H9 (cell line): ENCODE measurements at regions not wholly inside any gene's neighbourhood (a gene's known extent, or its start where the extent isn't known, plus 50 kb on each side); places are given as distances from the start of the nearest gene placed in this dataset.

Source experiments
- DNase-seq: peaks from one replicate; pipeline ENCODE4 v3.0.0-alpha.2; 2017
- H2AFZ ChIP-seq: one replicate; pipeline ENCODE4 v1.6.1; 2013; ENCODE audit warnings: mild to moderate bottlenecking, low read length, control low read depth, moderate library complexity
- H2AK5ac ChIP-seq: 2 replicates; pipeline ENCODE4 v1.6.1; 2013; ENCODE audit warnings: low read length, control low read depth, mixed read lengths; ENCODE audit not compliant: insufficient read length
- H2BK120ac ChIP-seq: one replicate; pipeline ENCODE4 v1.6.1; 2013; ENCODE audit warnings: low read depth, mild to moderate bottlenecking, low read length, control low read depth, inconsistent platforms; ENCODE audit not compliant: poor library complexity, severe bottlenecking
- H2BK12ac ChIP-seq: 2 replicates; pipeline ENCODE4 v1.6.1; 2013; ENCODE audit warnings: low read length, control low read depth, mixed read lengths, low read depth; ENCODE audit not compliant: insufficient read length
- H2BK15ac ChIP-seq: 2 replicates; pipeline ENCODE4 v1.6.1; 2013; ENCODE audit warnings: low read depth, low read length, control low read depth
- H2BK20ac ChIP-seq: one replicate; pipeline ENCODE4 v1.6.1; 2013; ENCODE audit warnings: low read depth, mild to moderate bottlenecking, low read length, control low read depth, inconsistent platforms; ENCODE audit not compliant: poor library complexity, severe bottlenecking
- H2BK5ac ChIP-seq: 2 replicates; pipeline ENCODE4 v1.6.1; 2013; ENCODE audit warnings: low read length, control low read depth, mixed read lengths; ENCODE audit not compliant: insufficient read length
- H3K14ac ChIP-seq: 2 replicates; pipeline ENCODE4 v1.6.1; 2013; ENCODE audit warnings: low read length, control low read depth; ENCODE audit not compliant: insufficient read depth
- H3K18ac ChIP-seq: 2 replicates; pipeline ENCODE4 v1.6.1; 2013; ENCODE audit warnings: low read depth, mild to moderate bottlenecking, mixed read lengths, low read length, control low read depth; ENCODE audit not compliant: insufficient read length
- H3K23ac ChIP-seq: 2 replicates; pipeline ENCODE4 v1.6.1; 2013; ENCODE audit warnings: low read length, control low read depth, mixed read lengths, low read depth; ENCODE audit not compliant: insufficient read length
- H3K23me2 ChIP-seq: 2 replicates; pipeline ENCODE4 v1.6.1; 2013; ENCODE audit warnings: low read depth, mild to moderate bottlenecking, mixed read lengths, low read length, control low read depth; ENCODE audit not compliant: insufficient read length, poor library complexity, severe bottlenecking
- H3K27ac ChIP-seq: 2 replicates; pipeline ENCODE4 v1.5.1; 2013; ENCODE audit warnings: low read length, control low read depth, mixed read lengths, low read depth; ENCODE audit not compliant: insufficient read length
- H3K27me3 ChIP-seq: 2 replicates; pipeline ENCODE4 v1.6.1; 2013; ENCODE audit warnings: low read length, control low read depth, inconsistent platforms; ENCODE audit not compliant: insufficient read depth
- H3K4ac ChIP-seq: 2 replicates; pipeline ENCODE4 v1.6.1; 2013; ENCODE audit warnings: low read depth, mild to moderate bottlenecking, control low read depth, inconsistent platforms, low read length, moderate library complexity
- H3K4me1 ChIP-seq: 2 replicates; pipeline ENCODE4 v1.6.1; 2013; ENCODE audit warnings: low read length, control low read depth, inconsistent platforms; ENCODE audit not compliant: insufficient read depth
- H3K4me2 ChIP-seq: 2 replicates; pipeline ENCODE4 v1.6.1; 2013; ENCODE audit warnings: low read length, control low read depth, mixed read lengths; ENCODE audit not compliant: insufficient read length, insufficient read depth
- H3K56ac ChIP-seq: 2 replicates; pipeline ENCODE4 v1.6.1; 2013; ENCODE audit warnings: low read depth, mild to moderate bottlenecking, mixed read lengths, low read length, control low read depth; ENCODE audit not compliant: insufficient read length
- H3K79me1 ChIP-seq: 2 replicates; pipeline ENCODE4 v1.6.1; 2013; ENCODE audit warnings: low read depth, mild to moderate bottlenecking, moderate library complexity, low read length, control low read depth, inconsistent platforms; ENCODE audit not compliant: insufficient read depth, poor library complexity, severe bottlenecking
- H3K79me2 ChIP-seq: 2 replicates; pipeline ENCODE4 v1.6.1; 2013; ENCODE audit warnings: low read length, control low read depth, inconsistent platforms; ENCODE audit not compliant: insufficient read depth
- H3K9ac ChIP-seq: 2 replicates; pipeline ENCODE4 v1.6.1; 2013; ENCODE audit warnings: low read length, control low read depth, mixed read lengths; ENCODE audit not compliant: insufficient read length; ENCODE audit errors: extremely low read depth
- H3K9me3 ChIP-seq: one replicate; pipeline ENCODE4 v1.6.1; 2013; ENCODE audit warnings: low read depth, low read length, inconsistent platforms; ENCODE audit not compliant: control insufficient read depth
- H3T11ph ChIP-seq: one replicate; pipeline ENCODE4 v1.6.1; 2013; ENCODE audit warnings: mild to moderate bottlenecking, low read length, control low read depth, inconsistent platforms
- H4K20me1 ChIP-seq: one replicate; pipeline ENCODE4 v1.6.1; 2013; ENCODE audit not compliant: control insufficient read depth, insufficient read length, insufficient read depth
- H4K5ac ChIP-seq: 2 replicates; pipeline ENCODE4 v1.6.1; 2013; ENCODE audit warnings: low read depth, mild to moderate bottlenecking, mixed read lengths, low read length, control low read depth; ENCODE audit not compliant: insufficient read length
- H4K8ac ChIP-seq: replicated peaks from 2 replicates; pipeline ENCODE4 v1.6.1; 2013; ENCODE audit warnings: low read length, control low read depth, mixed read lengths, low read depth; ENCODE audit not compliant: insufficient read length
- H4K91ac ChIP-seq: 2 replicates; pipeline ENCODE4 v1.6.1; 2013; ENCODE audit warnings: low read depth, mild to moderate bottlenecking, moderate library complexity, mixed read lengths, low read length, control low read depth; ENCODE audit not compliant: insufficient read length
- H3K27ac Mint-ChIP-seq, 3 experiments: 2 replicates in 2 of 3; 3 replicates in 1 of 3; pipeline ENCODE4 v1.8.0; 2020 to 2021; ENCODE audit warnings: mixed read lengths in 3 of 3, mild to moderate bottlenecking in 1 of 3, moderate library complexity in 1 of 3
- H3K27me3 Mint-ChIP-seq: 2 replicates; pipeline ENCODE4 v1.8.0; 2021; ENCODE audit warnings: low read depth, mild to moderate bottlenecking, moderate library complexity, mixed read lengths
- H3K36me3 Mint-ChIP-seq, 3 experiments: 2 replicates in 2 of 3; 3 replicates in 1 of 3; pipeline ENCODE4 v1.8.0; 2020 to 2021; ENCODE audit warnings: low read depth in 3 of 3, mixed read lengths in 3 of 3; ENCODE audit not compliant: insufficient read depth in 1 of 3
- H3K4me1 Mint-ChIP-seq, 2 experiments: 2 replicates each; pipeline ENCODE4 v1.8.0; 2020; ENCODE audit warnings: mixed read lengths in 2 of 2
- H3K4me3 Mint-ChIP-seq, 2 experiments: 2 replicates in 1 of 2; 3 replicates in 1 of 2; pipeline ENCODE4 v1.8.0; 2020 to 2021; ENCODE audit warnings: mild to moderate bottlenecking in 2 of 2, mixed read lengths in 2 of 2, moderate library complexity in 1 of 2
- H3K9me3 Mint-ChIP-seq, 2 experiments: 2 replicates in 1 of 2; 3 replicates in 1 of 2; pipeline ENCODE4 v1.8.0; 2020; ENCODE audit warnings: mild to moderate bottlenecking in 2 of 2, mixed read lengths in 2 of 2, moderate library complexity in 1 of 2
- WGBS: extraction: QIAGEN DNeasy Blood & Tissue Kit; methylation state at CpG from one replicate; pipeline ENCODE4 v1.1.7; 2013; ENCODE audit warnings: missing lambda C conversion rate, low lambda C conversion rate, mixed read lengths; ENCODE audit not compliant: insufficient read length; ENCODE audit errors: extremely low coverage; 5-methylcytosine and 5-hydroxymethylcytosine counted together
- TF ChIP-seq, protein P1 (sequence below): fragments of 200-600 bp; sonication (generic); conservative IDR thresholded peaks from 3 replicates; pipeline ENCODE4 v1.8.0; 2021; ENCODE audit warnings: antibody characterized with exemption, mild to moderate bottlenecking

DNA sequence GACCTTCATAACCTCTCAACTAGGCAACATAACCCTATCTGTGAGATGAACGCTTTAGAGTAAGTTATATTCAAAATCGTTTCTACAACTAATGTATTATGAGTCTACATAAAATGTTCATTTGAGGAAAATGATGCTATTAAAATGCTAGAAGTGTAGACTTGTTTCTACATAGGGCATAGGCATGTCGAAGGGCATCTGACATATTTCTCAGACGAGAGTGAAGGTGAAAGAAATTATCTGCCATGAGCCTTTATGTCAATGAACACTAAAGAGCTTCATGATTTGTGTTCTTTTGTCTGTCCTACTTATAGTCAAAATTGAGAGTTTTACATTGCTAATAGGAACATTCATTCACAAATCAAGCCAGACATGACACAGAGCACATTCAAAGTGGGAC, 811.8 kb downstream of the RAB28 start:
- H3K27me3 Mint-ChIP-seq = no peaks in the 10 kb centered on the region
- Histone ChIP-seq H2BK5ac (no peak overlapping the region), H3K56ac (no peak overlapping the region), H3K23me2 (no peaks in the 10 kb centered on the region), H3K79me1 (no peaks in the 10 kb centered on the region), H3K27me3 (no peaks in the 10 kb centered on the region), H2BK15ac (no peak overlapping the region), H4K20me1 (no peaks in the 10 kb centered on the region), H3K9me3 (no peaks in the 10 kb centered on the region), H3K4ac (no peak overlapping the region), H3K9ac (no peak overlapping the region), H4K5ac (no peak overlapping the region), H3K4me2 (no peak overlapping the region), H3K14ac (no peak overlapping the region), H3T11ph (no peak overlapping the region), H2BK120ac (no peak overlapping the region), H3K18ac (no peak overlapping the region), H2BK12ac (no peak overlapping the region), H4K8ac (no peak overlapping the region), H3K23ac (no peak overlapping the region), H2AFZ (no peak overlapping the region), H2AK5ac (no peak overlapping the region), H2BK20ac (no peak overlapping the region), H3K4me1 (no peaks in the 10 kb centered on the region), H3K79me2 (no peaks in the 10 kb centered on the region), H3K27ac (no peak overlapping the region), H4K91ac (no peak overlapping the region)
- H3K9me3 Mint-ChIP-seq = peaks cover 20 to 22% of the 10 kb centered on the region in 2 experiments
- H3K4me3 Mint-ChIP-seq = no peak overlapping the region
- H3K27ac Mint-ChIP-seq = no peak overlapping the region
- no CpG with 5 or more reads among the region's 4 CpGs for WGBS
- H3K4me1 Mint-ChIP-seq = peaks cover 0 to 4% of the 10 kb centered on the region in 2 experiments; a peak in 2 of 4 replicates
- TF ChIP-seq, protein P1, sequence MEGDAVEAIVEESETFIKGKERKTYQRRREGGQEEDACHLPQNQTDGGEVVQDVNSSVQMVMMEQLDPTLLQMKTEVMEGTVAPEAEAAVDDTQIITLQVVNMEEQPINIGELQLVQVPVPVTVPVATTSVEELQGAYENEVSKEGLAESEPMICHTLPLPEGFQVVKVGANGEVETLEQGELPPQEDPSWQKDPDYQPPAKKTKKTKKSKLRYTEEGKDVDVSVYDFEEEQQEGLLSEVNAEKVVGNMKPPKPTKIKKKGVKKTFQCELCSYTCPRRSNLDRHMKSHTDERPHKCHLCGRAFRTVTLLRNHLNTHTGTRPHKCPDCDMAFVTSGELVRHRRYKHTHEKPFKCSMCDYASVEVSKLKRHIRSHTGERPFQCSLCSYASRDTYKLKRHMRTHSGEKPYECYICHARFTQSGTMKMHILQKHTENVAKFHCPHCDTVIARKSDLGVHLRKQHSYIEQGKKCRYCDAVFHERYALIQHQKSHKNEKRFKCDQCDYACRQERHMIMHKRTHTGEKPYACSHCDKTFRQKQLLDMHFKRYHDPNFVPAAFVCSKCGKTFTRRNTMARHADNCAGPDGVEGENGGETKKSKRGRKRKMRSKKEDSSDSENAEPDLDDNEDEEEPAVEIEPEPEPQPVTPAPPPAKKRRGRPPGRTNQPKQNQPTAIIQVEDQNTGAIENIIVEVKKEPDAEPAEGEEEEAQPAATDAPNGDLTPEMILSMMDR = no peak
- H3K36me3 Mint-ChIP-seq = peaks cover 7 to 22% (median 10%) of the 10 kb centered on the region in 3 experiments
- DNase-seq = no peak
